ENCODE measurements at regions not wholly inside any gene's neighbourhood (a gene's known extent, or its start where the extent isn't known, plus 50 kb on each side); places are given as distances from the start of the nearest gene placed in this dataset.

GRCh38 chr3:144380849-144381248 is 409.2 kb downstream of the DIPK2A start:
- no peak overlapping the region for H3K27ac ChIP-seq (ENCODE audit: low read length)
- no peak overlapping the region for H2AFZ ChIP-seq (ENCODE audit: low read depth, low read length)
- H3K9ac ChIP-seq (ENCODE audit: low read length) = no peak overlapping the region

GRCh38 chr3:144381607-144382006 is 410.0 kb downstream of the DIPK2A start:
- no peaks in the 10 kb centered on the region for H3K27me3 ChIP-seq (ENCODE audit: insufficient read depth, low read depth, low read length)
- H3K4me2 ChIP-seq (ENCODE audit: low read length) = no peak overlapping the region
- no peaks in the 10 kb centered on the region for H4K20me1 ChIP-seq (ENCODE audit: insufficient read depth)
- H2AFZ ChIP-seq (ENCODE audit: low read depth, low read length) = no peak overlapping the region
- H3K27ac ChIP-seq (ENCODE audit: low read length) = no peak overlapping the region
- no peaks in the 10 kb centered on the region for H3K36me3 ChIP-seq (ENCODE audit: insufficient read depth, low read length)
- H3K9ac ChIP-seq (ENCODE audit: low read length) = no peak overlapping the region
- no peaks in the 10 kb centered on the region for H3K9me3 ChIP-seq (ENCODE audit: low read length)
- H3K4me3 ChIP-seq (ENCODE audit: low read length) = no peak overlapping the region
- no peaks in the 10 kb centered on the region for H3F3A ChIP-seq (ENCODE audit: insufficient read depth, low read length, poor library complexity, severe bottlenecking)
- no peaks in the 10 kb centered on the region for H3K9me2 ChIP-seq (ENCODE audit: insufficient read depth, low read length)
- no peaks in the 10 kb centered on the region for H3K79me2 ChIP-seq (replicated peaks; ENCODE audit: insufficient read depth, low read length)
- TF ChIP-seq SMC3 (conservative IDR thresholded peaks at IDR 0.05; ENCODE audit: poor library complexity) = no peak
- TF ChIP-seq REST (IDR thresholded peaks at IDR 0.05; ENCODE audit: borderline replicate concordance) = no peak
- no peak for TF ChIP-seq EZH2 (IDR thresholded peaks at IDR 0.05; ENCODE audit: borderline replicate concordance, insufficient read depth, low read length, poor library complexity, severe bottlenecking)
- TF ChIP-seq MXI1 (conservative IDR thresholded peaks at IDR 0.05; ENCODE audit: poor library complexity, severe bottlenecking) = no peak
- TF ChIP-seq CTCF (IDR thresholded peaks at IDR 0.05; ENCODE audit: poor library complexity, severe bottlenecking) = no peak
- TF ChIP-seq EP300 (conservative IDR thresholded peaks at IDR 0.05; ENCODE audit: poor library complexity, severe bottlenecking) = no peak

More at GRCh38 chr3:144380849-144381248, 409.2 kb downstream of the DIPK2A start:
- Histone ChIP-seq H3K79me2 (replicated peaks; ENCODE audit: insufficient read depth, low read length) (no peaks in the 10 kb centered on the region), H3K27me3 (ENCODE audit: insufficient read depth, low read depth, low read length) (no peaks in the 10 kb centered on the region), H3K9me3 (ENCODE audit: low read length) (no peaks in the 10 kb centered on the region), H4K20me1 (ENCODE audit: insufficient read depth) (no peaks in the 10 kb centered on the region), H3F3A (ENCODE audit: insufficient read depth, low read length, poor library complexity, severe bottlenecking) (no peaks in the 10 kb centered on the region), H3K4me2 (ENCODE audit: low read length) (no peak overlapping the region), H3K9me2 (ENCODE audit: insufficient read depth, low read length) (no peaks in the 10 kb centered on the region), H3K36me3 (ENCODE audit: insufficient read depth, low read length) (no peaks in the 10 kb centered on the region), H3K4me3 (ENCODE audit: low read length) (no peak overlapping the region)
- TF ChIP-seq EZH2 (IDR thresholded peaks at IDR 0.05; ENCODE audit: borderline replicate concordance, insufficient read depth, low read length, poor library complexity, severe bottlenecking) (no peak), POLR2AphosphoS5 (IDR thresholded peaks at IDR 0.05) (no peak), MXI1 (conservative IDR thresholded peaks at IDR 0.05; ENCODE audit: poor library complexity, severe bottlenecking) (no peak), EP300 (conservative IDR thresholded peaks at IDR 0.05; ENCODE audit: poor library complexity, severe bottlenecking) (no peak), RAD21 (conservative IDR thresholded peaks at IDR 0.05) (no peak), CTCF (IDR thresholded peaks at IDR 0.05; ENCODE audit: poor library complexity, severe bottlenecking) (no peak), REST (IDR thresholded peaks at IDR 0.05; ENCODE audit: borderline replicate concordance) (no peak), TAF1 (IDR thresholded peaks at IDR 0.05; ENCODE audit: low read depth) (no peak), SMC3 (conservative IDR thresholded peaks at IDR 0.05; ENCODE audit: poor library complexity) (no peak)
